ENCODE measurements at regions not wholly inside any gene's neighbourhood (a gene's known extent, or its start where the extent isn't known, plus 50 kb on each side); places are given as distances from the start of the nearest gene placed in this dataset.

- in situ Hi-C loops (cut with MboI): no loop called here
- H3K4me1 ChIP-seq (ENCODE audit: control insufficient read depth, insufficient read depth, low read length): no peaks in the 10 kb centered on the region
- H3K4me3 ChIP-seq: no peak overlapping the region
- POLR2A ChIA-PET: no interaction called here
- H3K4me2 ChIP-seq (ENCODE audit: control insufficient read depth, insufficient read depth): no peak overlapping the region
- RAD21 ChIA-PET (ENCODE audit: unreplicated experiment): no interaction called here
- SMC1A ChIA-PET (ENCODE audit: uncharacterized antibody, unreplicated experiment): no interaction called here
- FAIRE-seq: no peak
- BruUV-seq (replicated peaks): no TSS peak
- H3K9ac ChIP-seq (ENCODE audit: control insufficient read depth, insufficient read depth, low read length): no peak overlapping the region
- no peaks in the 10 kb centered on the region for H4K20me1 ChIP-seq (ENCODE audit: control insufficient read depth, insufficient read depth)
- 0% methylated on average over 3 of the region's 3 CpGs for WGBS (ENCODE audit: insufficient coverage, insufficient replicate concordance, low lambda C conversion rate, missing lambda C conversion rate)
- no peaks in the 10 kb centered on the region for H3K79me2 ChIP-seq (ENCODE audit: control insufficient read depth, insufficient read depth, low read length)
- H2AFZ ChIP-seq (ENCODE audit: control insufficient read depth, low read depth, low read length): no peak overlapping the region
- H3K27ac ChIP-seq (ENCODE audit: control insufficient read depth, insufficient read depth): no peak overlapping the region
- no peaks in the 10 kb centered on the region for H3K36me3 ChIP-seq (ENCODE audit: control insufficient read depth in 2 of 2, insufficient read depth in 2 of 2, low read length in 1 of 2)
- no peaks in the 10 kb centered on the region for H3K9me3 ChIP-seq (replicated peaks; ENCODE audit: control insufficient read depth, insufficient read depth, low read length)
- intact Hi-C loops (cut with micrococcal nuclease; ENCODE audit: unreplicated experiment): no loop called here
- no peak for DNase-seq (ENCODE audit: low read depth, low spot score)
- no peak for ATAC-seq
- no peaks in the 10 kb centered on the region for H3K27me3 ChIP-seq (replicated peaks in 1 of 2; ENCODE audit: control insufficient read depth in 2 of 2, insufficient read depth in 2 of 2, low read length in 1 of 2)
- CTCF ChIA-PET: no interaction called here
- no peak for TF ChIP-seq BCLAF1 (IDR thresholded peaks at IDR 0.05)
- TF ChIP-seq, protein P1, sequence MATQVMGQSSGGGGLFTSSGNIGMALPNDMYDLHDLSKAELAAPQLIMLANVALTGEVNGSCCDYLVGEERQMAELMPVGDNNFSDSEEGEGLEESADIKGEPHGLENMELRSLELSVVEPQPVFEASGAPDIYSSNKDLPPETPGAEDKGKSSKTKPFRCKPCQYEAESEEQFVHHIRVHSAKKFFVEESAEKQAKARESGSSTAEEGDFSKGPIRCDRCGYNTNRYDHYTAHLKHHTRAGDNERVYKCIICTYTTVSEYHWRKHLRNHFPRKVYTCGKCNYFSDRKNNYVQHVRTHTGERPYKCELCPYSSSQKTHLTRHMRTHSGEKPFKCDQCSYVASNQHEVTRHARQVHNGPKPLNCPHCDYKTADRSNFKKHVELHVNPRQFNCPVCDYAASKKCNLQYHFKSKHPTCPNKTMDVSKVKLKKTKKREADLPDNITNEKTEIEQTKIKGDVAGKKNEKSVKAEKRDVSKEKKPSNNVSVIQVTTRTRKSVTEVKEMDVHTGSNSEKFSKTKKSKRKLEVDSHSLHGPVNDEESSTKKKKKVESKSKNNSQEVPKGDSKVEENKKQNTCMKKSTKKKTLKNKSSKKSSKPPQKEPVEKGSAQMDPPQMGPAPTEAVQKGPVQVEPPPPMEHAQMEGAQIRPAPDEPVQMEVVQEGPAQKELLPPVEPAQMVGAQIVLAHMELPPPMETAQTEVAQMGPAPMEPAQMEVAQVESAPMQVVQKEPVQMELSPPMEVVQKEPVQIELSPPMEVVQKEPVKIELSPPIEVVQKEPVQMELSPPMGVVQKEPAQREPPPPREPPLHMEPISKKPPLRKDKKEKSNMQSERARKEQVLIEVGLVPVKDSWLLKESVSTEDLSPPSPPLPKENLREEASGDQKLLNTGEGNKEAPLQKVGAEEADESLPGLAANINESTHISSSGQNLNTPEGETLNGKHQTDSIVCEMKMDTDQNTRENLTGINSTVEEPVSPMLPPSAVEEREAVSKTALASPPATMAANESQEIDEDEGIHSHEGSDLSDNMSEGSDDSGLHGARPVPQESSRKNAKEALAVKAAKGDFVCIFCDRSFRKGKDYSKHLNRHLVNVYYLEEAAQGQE (IDR thresholded peaks at IDR 0.05; ENCODE audit: low read depth, low read length): no peak
- TF ChIP-seq FOXM1 (IDR thresholded peaks at IDR 0.05; ENCODE audit: low read depth, low read length): no peak
- TF ChIP-seq NR2C2 (IDR thresholded peaks at IDR 0.05; ENCODE audit: borderline replicate concordance, control insufficient read depth, insufficient read length, low read depth): no peak
- TF ChIP-seq, protein P2, sequence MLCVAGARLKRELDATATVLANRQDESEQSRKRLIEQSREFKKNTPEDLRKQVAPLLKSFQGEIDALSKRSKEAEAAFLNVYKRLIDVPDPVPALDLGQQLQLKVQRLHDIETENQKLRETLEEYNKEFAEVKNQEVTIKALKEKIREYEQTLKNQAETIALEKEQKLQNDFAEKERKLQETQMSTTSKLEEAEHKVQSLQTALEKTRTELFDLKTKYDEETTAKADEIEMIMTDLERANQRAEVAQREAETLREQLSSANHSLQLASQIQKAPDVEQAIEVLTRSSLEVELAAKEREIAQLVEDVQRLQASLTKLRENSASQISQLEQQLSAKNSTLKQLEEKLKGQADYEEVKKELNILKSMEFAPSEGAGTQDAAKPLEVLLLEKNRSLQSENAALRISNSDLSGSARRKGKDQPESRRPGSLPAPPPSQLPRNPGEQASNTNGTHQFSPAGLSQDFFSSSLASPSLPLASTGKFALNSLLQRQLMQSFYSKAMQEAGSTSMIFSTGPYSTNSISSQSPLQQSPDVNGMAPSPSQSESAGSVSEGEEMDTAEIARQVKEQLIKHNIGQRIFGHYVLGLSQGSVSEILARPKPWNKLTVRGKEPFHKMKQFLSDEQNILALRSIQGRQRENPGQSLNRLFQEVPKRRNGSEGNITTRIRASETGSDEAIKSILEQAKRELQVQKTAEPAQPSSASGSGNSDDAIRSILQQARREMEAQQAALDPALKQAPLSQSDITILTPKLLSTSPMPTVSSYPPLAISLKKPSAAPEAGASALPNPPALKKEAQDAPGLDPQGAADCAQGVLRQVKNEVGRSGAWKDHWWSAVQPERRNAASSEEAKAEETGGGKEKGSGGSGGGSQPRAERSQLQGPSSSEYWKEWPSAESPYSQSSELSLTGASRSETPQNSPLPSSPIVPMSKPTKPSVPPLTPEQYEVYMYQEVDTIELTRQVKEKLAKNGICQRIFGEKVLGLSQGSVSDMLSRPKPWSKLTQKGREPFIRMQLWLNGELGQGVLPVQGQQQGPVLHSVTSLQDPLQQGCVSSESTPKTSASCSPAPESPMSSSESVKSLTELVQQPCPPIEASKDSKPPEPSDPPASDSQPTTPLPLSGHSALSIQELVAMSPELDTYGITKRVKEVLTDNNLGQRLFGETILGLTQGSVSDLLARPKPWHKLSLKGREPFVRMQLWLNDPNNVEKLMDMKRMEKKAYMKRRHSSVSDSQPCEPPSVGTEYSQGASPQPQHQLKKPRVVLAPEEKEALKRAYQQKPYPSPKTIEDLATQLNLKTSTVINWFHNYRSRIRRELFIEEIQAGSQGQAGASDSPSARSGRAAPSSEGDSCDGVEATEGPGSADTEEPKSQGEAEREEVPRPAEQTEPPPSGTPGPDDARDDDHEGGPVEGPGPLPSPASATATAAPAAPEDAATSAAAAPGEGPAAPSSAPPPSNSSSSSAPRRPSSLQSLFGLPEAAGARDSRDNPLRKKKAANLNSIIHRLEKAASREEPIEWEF (IDR thresholded peaks at IDR 0.05; ENCODE audit: insufficient replicate concordance, low read depth, low read length): no peak
- no peak for TF ChIP-seq SPI1 (IDR thresholded peaks at IDR 0.05; ENCODE audit: borderline replicate concordance, insufficient read depth, low read depth, low read length)
- TF ChIP-seq CREB1 (IDR thresholded peaks at IDR 0.05; ENCODE audit: low read depth): no peak
- no peak for TF ChIP-seq TAF1 (IDR thresholded peaks at IDR 0.05; ENCODE audit: borderline replicate concordance, low read depth, low read length)
- TF ChIP-seq BCL3 (IDR thresholded peaks at IDR 0.05; ENCODE audit: borderline replicate concordance, insufficient read depth, low read depth, low read length, poor library complexity, severe bottlenecking): no peak
- TF ChIP-seq EP300 (IDR thresholded peaks at IDR 0.05; ENCODE audit: borderline replicate concordance in 1 of 2, control insufficient read depth in 1 of 2, low read depth in 2 of 2, low read length in 2 of 2): no peak
Observed at GRCh38 chr2:4579977-4580376, 876.6 kb downstream of the DCDC2C start.

Measured in GM12878 (cell line).